ENCODE measurements at regions not wholly inside any gene's neighbourhood (a gene's known extent, or its start where the extent isn't known, plus 50 kb on each side); places are given as distances from the start of the nearest gene placed in this dataset.

GRCh38 chrX:106510713-106511403, 100.9 kb upstream of the RADX start:
- no peak for TF ChIP-seq ZC3H10 (CRISPR knock-in tag; IDR thresholded peaks at IDR 0.05)
- TF ChIP-seq PPARA (CRISPR knock-in tag; IDR thresholded peaks at IDR 0.05; ENCODE audit: borderline replicate concordance), result no peak
- TF ChIP-seq GLIS3 (CRISPR knock-in tag; IDR thresholded peaks at IDR 0.05), result no peak
- TF ChIP-seq PATZ1 (CRISPR knock-in tag; IDR thresholded peaks at IDR 0.05; ENCODE audit: borderline replicate concordance), result no peak
- no peak for TF ChIP-seq ZFP3 (CRISPR knock-in tag; IDR thresholded peaks at IDR 0.05)
- no peak for TF ChIP-seq ZFP30 (CRISPR knock-in tag; IDR thresholded peaks at IDR 0.05)
- no peak for TF ChIP-seq TSHZ2 (CRISPR knock-in tag; IDR thresholded peaks at IDR 0.05)
- no peak for TF ChIP-seq TCF4 (CRISPR knock-in tag; IDR thresholded peaks at IDR 0.05; ENCODE audit: borderline replicate concordance)
- no peak for TF ChIP-seq ARNTL (CRISPR knock-in tag; IDR thresholded peaks at IDR 0.05; ENCODE audit: borderline replicate concordance, low read depth)
- no peak for TF ChIP-seq ISL1 (CRISPR knock-in tag; IDR thresholded peaks at IDR 0.05)
- TF ChIP-seq POU6F1 (CRISPR knock-in tag; IDR thresholded peaks at IDR 0.05; ENCODE audit: borderline replicate concordance, low read depth), result no peak

Data from SK-N-SH treated with all-trans-retinoic acid at 6 μM for 48 hours (cell line).